WERI-Rb-1 (cell line): ENCODE measurements at regions not wholly inside any gene's neighbourhood (a gene's known extent, or its start where the extent isn't known, plus 50 kb on each side); places are given as distances from the start of the nearest gene placed in this dataset.

ENCODE experiments used
- DNase-seq: peaks from one replicate; pipeline ENCODE4 v3.0.0-alpha.2; 2020
- H3K27ac ChIP-seq: fragments of 250-450 bp; sonication (Bioruptor Pico); 2 replicates; pipeline ENCODE4 v1.5.1; 2020; ENCODE audit warnings: mild to moderate bottlenecking, moderate library complexity
- H3K27me3 ChIP-seq: fragments of 250-450 bp; sonication (Bioruptor Pico); 2 replicates; pipeline ENCODE4 v1.5.1; 2021; ENCODE audit warnings: mild to moderate bottlenecking, low read depth, moderate library complexity; ENCODE audit not compliant: insufficient read depth, severe bottlenecking
- H3K36me3 ChIP-seq: fragments of 250-450 bp; sonication (Bioruptor Pico); 2 replicates; pipeline ENCODE4 v1.5.1; 2020; ENCODE audit warnings: mild to moderate bottlenecking, moderate library complexity
- H3K4me3 ChIP-seq: 2 replicates; pipeline ENCODE4 v1.5.1; 2011; ENCODE audit warnings: low read depth, mild to moderate bottlenecking, control low read depth, low read length
- H3K9me3 ChIP-seq: fragments of 250-450 bp; sonication (Bioruptor Pico); 2 replicates; pipeline ENCODE4 v1.5.1; 2021; ENCODE audit warnings: mild to moderate bottlenecking, moderate library complexity; ENCODE audit not compliant: severe bottlenecking
- CTCF ChIP-seq: IDR thresholded peaks from 2 replicates; pipeline ENCODE4 v1.5.1; 2011; ENCODE audit warnings: low read depth, mild to moderate bottlenecking, control low read depth, inconsistent platforms, low read length

- no peak for DNase-seq
- no peak overlapping the region for H3K27ac ChIP-seq
Measured at GRCh38 chr7:54831644-54832095, 72.7 kb upstream of the SEC61G start.

GRCh38 chr7:54833001-54833467 is 74.0 kb upstream of the SEC61G start:
- H3K27me3 ChIP-seq, result no peaks in the 10 kb centered on the region
- no peak for TF ChIP-seq CTCF
- no peak for DNase-seq
- no peaks in the 10 kb centered on the region for H3K9me3 ChIP-seq
- no peak overlapping the region for H3K4me3 ChIP-seq
- no peaks in the 10 kb centered on the region for H3K36me3 ChIP-seq
- no peak overlapping the region for H3K27ac ChIP-seq

More at GRCh38 chr7:54831644-54832095, 72.7 kb upstream of the SEC61G start:
- no peaks in the 10 kb centered on the region for H3K9me3 ChIP-seq
- H3K36me3 ChIP-seq, result no peaks in the 10 kb centered on the region
- no peak overlapping the region for H3K4me3 ChIP-seq
- no peaks in the 10 kb centered on the region for H3K27me3 ChIP-seq
- TF ChIP-seq CTCF, result no peak

- no peak for DNase-seq
- no peak for TF ChIP-seq CTCF
- no peak overlapping the region for H3K27ac ChIP-seq
- H3K27me3 ChIP-seq, result no peaks in the 10 kb centered on the region
- no peaks in the 10 kb centered on the region for H3K9me3 ChIP-seq
- no peak overlapping the region for H3K4me3 ChIP-seq
- no peaks in the 10 kb centered on the region for H3K36me3 ChIP-seq
Measured at GRCh38 chr7:54837168-54837567, 78.2 kb upstream of the SEC61G start.

- Histone ChIP-seq H3K4me3 (no peak overlapping the region), H3K9me3 (no peaks in the 10 kb centered on the region), H3K27ac (no peak overlapping the region), H3K36me3 (no peaks in the 10 kb centered on the region), H3K27me3 (no peaks in the 10 kb centered on the region)
- no peak for DNase-seq
- no peak for TF ChIP-seq CTCF
Measured at GRCh38 chr7:54837761-54838160, 78.8 kb upstream of the SEC61G start.

- Histone ChIP-seq H3K27ac (no peak overlapping the region), H3K27me3 (no peaks in the 10 kb centered on the region), H3K36me3 (no peaks in the 10 kb centered on the region), H3K4me3 (no peak overlapping the region), H3K9me3 (no peaks in the 10 kb centered on the region)
- DNase-seq, result no peak
- no peak for TF ChIP-seq CTCF
Measured at GRCh38 chr7:54838175-54838910, 79.3 kb upstream of the SEC61G start.
